Spleen (tissue), 3 donors: ENCODE measurements at regions not wholly inside any gene's neighbourhood (a gene's known extent, or its start where the extent isn't known, plus 50 kb on each side); places are given as distances from the start of the nearest gene placed in this dataset.

Experiments
- POLR2A ChIP-seq, 3 donors: fragments of 450-650 bp; IDR thresholded peaks; one replicate each; pipeline ENCODE4 v1.5.1; 2017; ENCODE audit warnings: antibody characterized with exemption in 3 of 3, mild to moderate bottlenecking in 1 of 3
- POLR2AphosphoS5 ChIP-seq, 3 donors: sonication (generic); formaldehyde crosslinking; IDR thresholded peaks; one replicate each; pipeline ENCODE4 v1.5.1; 2017; ENCODE audit warnings: antibody characterized with exemption in 3 of 3

GRCh38 chr16:48435906-48436305, 50.7 kb upstream of the SIAH1 start:
- TF ChIP-seq POLR2A (IDR thresholded peaks at IDR 0.05) (no peak), POLR2AphosphoS5 (IDR thresholded peaks at IDR 0.05) (no peak)
